ENCODE measurements at regions not wholly inside any gene's neighbourhood (a gene's known extent, or its start where the extent isn't known, plus 50 kb on each side); places are given as distances from the start of the nearest gene placed in this dataset.

DNA sequence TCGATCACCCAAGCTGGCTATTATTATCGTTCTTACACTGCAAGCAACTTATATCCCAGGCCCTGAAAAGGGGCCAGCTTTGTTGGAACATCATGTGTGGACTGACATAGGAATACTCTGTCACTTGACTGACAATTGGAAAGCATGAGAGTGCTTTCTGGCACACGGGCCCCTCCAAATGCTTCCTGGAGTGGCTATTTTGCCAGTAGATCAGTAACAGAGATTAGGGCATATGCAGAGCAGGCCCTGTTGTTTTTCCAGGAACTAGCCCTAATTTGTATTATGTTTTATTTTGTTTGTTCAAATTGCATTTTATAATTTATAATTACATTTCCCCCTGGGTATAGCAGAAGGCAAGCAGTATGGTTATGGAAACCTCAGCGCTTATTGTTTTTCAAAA, 170.1 kb upstream of the FRMD6 start:
- TF ChIP-seq CTCF (conservative IDR thresholded peaks at IDR 0.05; ENCODE audit: low read length) (no peak), EZH2phosphoT487 (IDR thresholded peaks at IDR 0.05; ENCODE audit: borderline replicate concordance) (no peak)
